ENCODE measurements at regions not wholly inside any gene's neighbourhood (a gene's known extent, or its start where the extent isn't known, plus 50 kb on each side); places are given as distances from the start of the nearest gene placed in this dataset.
A peak's percentile ranks its signal among the peaks of the same experiment; 100 is the strongest.
"Not testable (repeated sequence)": the region's sequence is repeated elsewhere in the genome, so short reads cannot be mapped to it uniquely, and the experiment has no call there.

GRCh38 chr20:51172558-51173428 is 149.9 kb upstream of the KCNG1 start:
- peak; percentile 40 for DNase-seq
- Histone ChIP-seq H3K9me2 (replicated peaks; ENCODE audit: insufficient read depth, low read length) (no peaks in the 10 kb centered on the region), H4K20me1 (ENCODE audit: insufficient read depth, low read depth, low read length) (no peaks in the 10 kb centered on the region), H3K79me2 (ENCODE audit: low read length) (no peaks in the 10 kb centered on the region), H3K9ac (ENCODE audit: low read length) (no peak overlapping the region), H3K36me3 (ENCODE audit: insufficient read depth, low read length) (no peaks in the 10 kb centered on the region), H3K4me2 (ENCODE audit: low read depth, low read length, poor library complexity, severe bottlenecking) (no peak overlapping the region), H3K27ac (ENCODE audit: low read length) (no peak overlapping the region), H3K4me1 (ENCODE audit: low read length) (no peaks in the 10 kb centered on the region; the same call in 1 of the 2 replicates), H3K27me3 (ENCODE audit: low read length) (no peaks in the 10 kb centered on the region), H2AFZ (ENCODE audit: low read length) (no peak overlapping the region), H3K9me3 (ENCODE audit: low read length) (no peaks in the 10 kb centered on the region), H3K4me3 (ENCODE audit: low read length) (no peak overlapping the region)

DNA sequence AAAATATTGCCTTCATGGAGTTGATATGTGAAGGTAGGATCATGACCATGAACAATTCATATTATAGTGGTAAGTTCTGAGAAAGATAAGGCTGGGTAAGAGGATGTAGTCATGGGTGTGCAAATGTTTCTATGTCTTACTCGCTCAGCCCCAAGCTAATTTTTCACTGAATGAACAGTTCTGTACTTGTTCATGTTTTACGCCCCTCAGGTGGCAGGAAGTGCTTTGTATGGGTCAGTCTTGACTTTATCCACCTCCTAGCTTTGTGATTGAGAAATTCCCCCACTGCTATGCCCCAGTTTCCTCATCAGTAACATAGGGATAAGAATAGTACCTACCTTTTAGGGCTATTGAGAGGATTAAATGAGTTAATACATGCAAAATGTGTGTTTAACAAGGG is 148.2 kb upstream of the KCNG1 start:
- Histone ChIP-seq H3K36me3 (ENCODE audit: insufficient read depth, low read length) (no peaks in the 10 kb centered on the region), H3K9me3 (ENCODE audit: low read length) (no peaks in the 10 kb centered on the region), H4K20me1 (ENCODE audit: insufficient read depth, low read depth, low read length) (no peaks in the 10 kb centered on the region), H3K27me3 (ENCODE audit: low read length) (no peaks in the 10 kb centered on the region), H3K9ac (ENCODE audit: low read length) (no peak overlapping the region), H2AFZ (ENCODE audit: low read length) (no peak overlapping the region), H3K4me2 (ENCODE audit: low read depth, low read length, poor library complexity, severe bottlenecking) (no peak overlapping the region), H3K4me3 (ENCODE audit: low read length) (no peak overlapping the region), H3K4me1 (ENCODE audit: low read length) (no peaks in the 10 kb centered on the region; the same call in 1 of the 2 replicates), H3K27ac (ENCODE audit: low read length) (no peak overlapping the region), H3K79me2 (ENCODE audit: low read length) (no peaks in the 10 kb centered on the region), H3K9me2 (replicated peaks; ENCODE audit: insufficient read depth, low read length) (no peaks in the 10 kb centered on the region)
- DNase-seq, result no peak

- H2AFZ ChIP-seq (ENCODE audit: low read length), result no peak overlapping the region
- H3K36me3 ChIP-seq (ENCODE audit: insufficient read depth, low read length), result no peaks in the 10 kb centered on the region
- H4K20me1 ChIP-seq (ENCODE audit: insufficient read depth, low read depth, low read length), result no peaks in the 10 kb centered on the region
- no peaks in the 10 kb centered on the region for H3K79me2 ChIP-seq (ENCODE audit: low read length)
- no peak overlapping the region for H3K4me2 ChIP-seq (ENCODE audit: low read depth, low read length, poor library complexity, severe bottlenecking)
- H3K9me2 ChIP-seq (replicated peaks; ENCODE audit: insufficient read depth, low read length), result no peaks in the 10 kb centered on the region
- no peak overlapping the region for H3K4me3 ChIP-seq (ENCODE audit: low read length)
- H3K27ac ChIP-seq (ENCODE audit: low read length), result no peak overlapping the region
- H3K4me1 ChIP-seq (ENCODE audit: low read length), result no peaks in the 10 kb centered on the region; the same call in 1 of the 2 replicates
- H3K27me3 ChIP-seq (ENCODE audit: low read length), result no peaks in the 10 kb centered on the region
- H3K9ac ChIP-seq (ENCODE audit: low read length), result no peak overlapping the region
- no peak for DNase-seq
- H3K9me3 ChIP-seq (ENCODE audit: low read length), result no peaks in the 10 kb centered on the region
Observed at GRCh38 chr20:51169813-51170212, 146.9 kb upstream of the KCNG1 start.

- not testable (repeated sequence) for H2AFZ ChIP-seq (ENCODE audit: low read length); H3K9me3 ChIP-seq (ENCODE audit: low read length); DNase-seq; H4K20me1 ChIP-seq (ENCODE audit: insufficient read depth, low read depth, low read length); H3K4me2 ChIP-seq (ENCODE audit: low read depth, low read length, poor library complexity, severe bottlenecking); H3K79me2 ChIP-seq (ENCODE audit: low read length); H3K9me2 ChIP-seq (replicated peaks; ENCODE audit: insufficient read depth, low read length); H3K4me3 ChIP-seq (ENCODE audit: low read length); H3K36me3 ChIP-seq (ENCODE audit: insufficient read depth, low read length); H3K9ac ChIP-seq (ENCODE audit: low read length); H3K4me1 ChIP-seq (ENCODE audit: low read length); H3K27ac ChIP-seq (ENCODE audit: low read length); H3K27me3 ChIP-seq (ENCODE audit: low read length)
Observed at GRCh38 chr20:51167911-51168310, 145.0 kb upstream of the KCNG1 start.

DNA sequence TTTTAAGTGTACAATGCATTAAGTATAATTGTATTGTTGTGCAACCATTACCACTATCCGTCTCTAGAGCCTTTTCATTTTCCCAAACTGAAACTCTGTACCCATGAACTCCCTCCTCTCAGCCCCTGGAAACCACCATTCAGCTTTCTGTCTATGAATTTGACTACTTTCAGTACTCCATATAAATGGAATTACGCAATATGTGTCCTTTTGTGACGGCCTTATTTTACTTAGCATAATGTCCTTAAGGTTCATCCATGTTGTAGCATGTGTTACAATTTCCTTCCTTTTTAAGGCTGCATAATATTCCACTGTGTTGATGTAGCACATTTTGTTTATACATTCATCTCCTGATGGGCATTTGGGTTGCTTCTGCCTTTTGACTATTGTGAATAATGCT is 143.6 kb upstream of the KCNG1 start:
- Histone ChIP-seq H2AFZ (ENCODE audit: low read length) (no peak overlapping the region), H3K27ac (ENCODE audit: low read length) (no peak overlapping the region)
- peak; percentile 2 for DNase-seq

GRCh38 chr20:51165131-51165530 is 142.2 kb upstream of the KCNG1 start:
- Histone ChIP-seq H3K4me3 (ENCODE audit: low read length) (no peak overlapping the region), H3K4me1 (ENCODE audit: low read length) (no peaks in the 10 kb centered on the region; the same call in 1 of the 2 replicates), H3K4me2 (ENCODE audit: low read depth, low read length, poor library complexity, severe bottlenecking) (no peak overlapping the region), H3K9me2 (replicated peaks; ENCODE audit: insufficient read depth, low read length) (no peaks in the 10 kb centered on the region), H4K20me1 (ENCODE audit: insufficient read depth, low read depth, low read length) (no peaks in the 10 kb centered on the region), H3K79me2 (ENCODE audit: low read length) (no peaks in the 10 kb centered on the region), H3K9me3 (ENCODE audit: low read length) (no peaks in the 10 kb centered on the region), H3K36me3 (ENCODE audit: insufficient read depth, low read length) (no peaks in the 10 kb centered on the region), H3K9ac (ENCODE audit: low read length) (no peak overlapping the region), H3K27ac (ENCODE audit: low read length) (no peak overlapping the region), H3K27me3 (ENCODE audit: low read length) (no peaks in the 10 kb centered on the region), H2AFZ (ENCODE audit: low read length) (no peak overlapping the region)
- no peak for DNase-seq

More for the DNA sequence above, 143.6 kb upstream of the KCNG1 start:
- Histone ChIP-seq H3K4me2 (ENCODE audit: low read depth, low read length, poor library complexity, severe bottlenecking) (no peak overlapping the region), H3K4me3 (ENCODE audit: low read length) (no peak overlapping the region), H3K9me2 (replicated peaks; ENCODE audit: insufficient read depth, low read length) (no peaks in the 10 kb centered on the region), H3K4me1 (ENCODE audit: low read length) (no peaks in the 10 kb centered on the region; the same call in 1 of the 2 replicates), H4K20me1 (ENCODE audit: insufficient read depth, low read depth, low read length) (no peaks in the 10 kb centered on the region), H3K9ac (ENCODE audit: low read length) (no peak overlapping the region), H3K27me3 (ENCODE audit: low read length) (no peaks in the 10 kb centered on the region), H3K9me3 (ENCODE audit: low read length) (no peaks in the 10 kb centered on the region), H3K36me3 (ENCODE audit: insufficient read depth, low read length) (no peaks in the 10 kb centered on the region), H3K79me2 (ENCODE audit: low read length) (no peaks in the 10 kb centered on the region)

- no peaks in the 10 kb centered on the region for H4K20me1 ChIP-seq (ENCODE audit: insufficient read depth, low read depth, low read length)
- no peaks in the 10 kb centered on the region for H3K4me1 ChIP-seq (ENCODE audit: low read length)
- DNase-seq, result peak; percentile 9
- no peak overlapping the region for H2AFZ ChIP-seq (ENCODE audit: low read length)
- H3K27ac ChIP-seq (ENCODE audit: low read length), result no peak overlapping the region
- H3K9me2 ChIP-seq (replicated peaks; ENCODE audit: insufficient read depth, low read length), result no peaks in the 10 kb centered on the region
- no peak overlapping the region for H3K9ac ChIP-seq (ENCODE audit: low read length)
- no peaks in the 10 kb centered on the region for H3K9me3 ChIP-seq (ENCODE audit: low read length)
- no peak overlapping the region for H3K4me3 ChIP-seq (ENCODE audit: low read length)
- H3K79me2 ChIP-seq (ENCODE audit: low read length), result no peaks in the 10 kb centered on the region
- H3K4me2 ChIP-seq (ENCODE audit: low read depth, low read length, poor library complexity, severe bottlenecking), result no peak overlapping the region
- no peaks in the 10 kb centered on the region for H3K36me3 ChIP-seq (ENCODE audit: insufficient read depth, low read length)
- H3K27me3 ChIP-seq (ENCODE audit: low read length), result no peaks in the 10 kb centered on the region
Observed at GRCh38 chr20:51164731-51165130, 141.8 kb upstream of the KCNG1 start.

DNA sequence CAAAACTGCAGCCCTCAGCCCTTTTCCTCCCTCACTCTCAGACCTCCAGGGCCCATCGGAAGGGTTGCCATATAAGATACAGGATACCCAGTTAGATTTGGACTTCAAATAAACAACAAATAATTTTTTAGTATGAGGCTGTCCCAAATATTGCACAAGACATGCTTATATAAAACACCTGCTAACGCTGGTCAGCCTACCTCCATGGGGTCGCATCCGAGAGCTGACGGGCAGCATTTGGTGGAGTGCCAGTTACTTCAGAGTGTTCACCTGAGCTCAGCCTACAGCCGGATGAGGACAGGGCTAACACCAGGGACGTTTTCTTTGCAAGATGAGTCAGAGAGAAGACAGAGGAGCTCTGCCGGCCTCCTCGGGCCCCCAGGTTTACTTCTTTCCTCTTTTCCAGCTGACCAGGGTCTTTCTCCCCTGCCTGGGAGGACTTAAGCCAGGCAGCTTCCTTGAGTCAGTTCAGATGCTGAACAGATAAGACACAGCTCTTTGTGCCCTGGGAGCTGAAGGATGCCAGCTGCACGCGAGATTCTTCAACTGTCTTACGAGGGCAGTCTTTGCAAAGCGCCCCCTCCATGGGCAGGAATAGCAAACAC is 141.2 kb upstream of the KCNG1 start:
- no peak overlapping the region for H3K9ac ChIP-seq (ENCODE audit: low read length)
- H3K27ac ChIP-seq (ENCODE audit: low read length), result no peak overlapping the region
- H3K9me3 ChIP-seq (ENCODE audit: low read length), result no peaks in the 10 kb centered on the region
- no peaks in the 10 kb centered on the region for H3K27me3 ChIP-seq (ENCODE audit: low read length)
- no peaks in the 10 kb centered on the region for H3K79me2 ChIP-seq (ENCODE audit: low read length)
- H2AFZ ChIP-seq (ENCODE audit: low read length), result no peak overlapping the region
- DNase-seq, result peak; percentile 29
- no peak overlapping the region for H3K4me2 ChIP-seq (ENCODE audit: low read depth, low read length, poor library complexity, severe bottlenecking)
- no peak overlapping the region for H3K4me3 ChIP-seq (ENCODE audit: low read length)
- no peaks in the 10 kb centered on the region for H4K20me1 ChIP-seq (ENCODE audit: insufficient read depth, low read depth, low read length)
- no peaks in the 10 kb centered on the region for H3K9me2 ChIP-seq (replicated peaks; ENCODE audit: insufficient read depth, low read length)
- H3K4me1 ChIP-seq (ENCODE audit: low read length), result no peaks in the 10 kb centered on the region
- no peaks in the 10 kb centered on the region for H3K36me3 ChIP-seq (ENCODE audit: insufficient read depth, low read length)

All from Karpas-422 (cell line).